ENCODE measurements at regions not wholly inside any gene's neighbourhood (a gene's known extent, or its start where the extent isn't known, plus 50 kb on each side); places are given as distances from the start of the nearest gene placed in this dataset.
"Not testable (repeated sequence)": the region's sequence is repeated elsewhere in the genome, so short reads cannot be mapped to it uniquely, and the experiment has no call there.

- H3K4me3 Mint-ChIP-seq = no peak overlapping the region
- no peaks in the 10 kb centered on the region for H3K27me3 Mint-ChIP-seq (ENCODE audit: low read depth, poor library complexity)
- DNase-seq = no peak
- no peaks in the 10 kb centered on the region for H3K36me3 Mint-ChIP-seq (ENCODE audit: low read depth)
- no peak overlapping the region for H3K27ac Mint-ChIP-seq
- no peak for TF ChIP-seq CTCF (IDR thresholded peaks at IDR 0.05)
- peaks cover 24% of the 10 kb centered on the region for H3K9me3 Mint-ChIP-seq
- H3K4me1 Mint-ChIP-seq = no peaks in the 10 kb centered on the region
Measured at GRCh38 chr3:6671363-6671762, 189.6 kb upstream of the GRM7 start.

- Mint-ChIP-seq H3K9me3 (no peaks in the 10 kb centered on the region), H3K4me1 (no peaks in the 10 kb centered on the region), H3K4me3 (no peak overlapping the region), H3K27ac (no peak overlapping the region), H3K27me3 (ENCODE audit: low read depth, poor library complexity) (peaks cover 8% of the 10 kb centered on the region), H3K36me3 (ENCODE audit: low read depth) (no peaks in the 10 kb centered on the region)
- no peak for DNase-seq
- no peak for TF ChIP-seq CTCF (IDR thresholded peaks at IDR 0.05)
Measured at GRCh38 chr3:6679510-6679909, 181.4 kb upstream of the GRM7 start.

- H3K36me3 Mint-ChIP-seq (ENCODE audit: low read depth) = no peaks in the 10 kb centered on the region
- no peak overlapping the region for H3K27ac Mint-ChIP-seq
- no peak for TF ChIP-seq CTCF (IDR thresholded peaks at IDR 0.05)
- H3K4me3 Mint-ChIP-seq = no peak overlapping the region
- peaks cover 8% of the 10 kb centered on the region for H3K27me3 Mint-ChIP-seq (ENCODE audit: low read depth, poor library complexity)
- H3K4me1 Mint-ChIP-seq = no peaks in the 10 kb centered on the region
- DNase-seq = no peak
- H3K9me3 Mint-ChIP-seq = no peaks in the 10 kb centered on the region
Measured at GRCh38 chr3:6680119-6680806, 180.7 kb upstream of the GRM7 start.

GRCh38 chr3:6697285-6697684 lies 163.6 kb upstream of the GRM7 start:
- Mint-ChIP-seq H3K27me3 (ENCODE audit: low read depth, poor library complexity) (no peaks in the 10 kb centered on the region), H3K4me3 (no peak overlapping the region), H3K4me1 (no peaks in the 10 kb centered on the region), H3K9me3 (no peaks in the 10 kb centered on the region), H3K27ac (no peak overlapping the region), H3K36me3 (ENCODE audit: low read depth) (no peaks in the 10 kb centered on the region)
- no peak for DNase-seq
- no peak for TF ChIP-seq CTCF (IDR thresholded peaks at IDR 0.05)

- TF ChIP-seq CTCF (IDR thresholded peaks at IDR 0.05) = no peak
- Mint-ChIP-seq H3K27me3 (ENCODE audit: low read depth, poor library complexity) (no peaks in the 10 kb centered on the region), H3K27ac (no peak overlapping the region), H3K4me1 (no peaks in the 10 kb centered on the region), H3K36me3 (ENCODE audit: low read depth) (no peaks in the 10 kb centered on the region), H3K4me3 (no peak overlapping the region), H3K9me3 (no peaks in the 10 kb centered on the region)
- no peak for DNase-seq
Measured at GRCh38 chr3:6697722-6698121, 163.2 kb upstream of the GRM7 start.

GRCh38 chr3:6704817-6705216 lies 156.1 kb upstream of the GRM7 start:
- not testable (repeated sequence) for H3K4me3 Mint-ChIP-seq; H3K36me3 Mint-ChIP-seq (ENCODE audit: low read depth); H3K27me3 Mint-ChIP-seq (ENCODE audit: low read depth, poor library complexity); H3K4me1 Mint-ChIP-seq; H3K27ac Mint-ChIP-seq; H3K9me3 Mint-ChIP-seq; DNase-seq

Data from nephron progenitor cell (in vitro differentiated cells).